Hepatocyte (in vitro differentiated cells): ENCODE measurements at regions not wholly inside any gene's neighbourhood (a gene's known extent, or its start where the extent isn't known, plus 50 kb on each side); places are given as distances from the start of the nearest gene placed in this dataset.

Source experiments
- CTCF ChIP-seq: fragments of 200-600 bp; sonication (generic); IDR thresholded peaks from 2 replicates; pipeline ENCODE4 v1.5.1; 2016; ENCODE audit warnings: antibody characterized with exemption, mild to moderate bottlenecking; ENCODE audit not compliant: poor library complexity
- EZH2phosphoT487 ChIP-seq: fragments of 200-600 bp; sonication (generic); IDR thresholded peaks from one replicate; pipeline ENCODE4 v1.6.1; 2018; ENCODE audit warnings: antibody characterized with exemption, mild to moderate bottlenecking, low read depth, moderate library complexity; ENCODE audit not compliant: unreplicated experiment, severe bottlenecking

GRCh38 chr6:11412011-11412424, 125.5 kb upstream of the TMEM170B start:
- no peak for TF ChIP-seq CTCF
- TF ChIP-seq EZH2phosphoT487, result no peak
